ENCODE measurements at regions not wholly inside any gene's neighbourhood (a gene's known extent, or its start where the extent isn't known, plus 50 kb on each side); places are given as distances from the start of the nearest gene placed in this dataset.

GRCh38 chr17:73799781-73800627 is 155.8 kb upstream of the SDK2 start:
- TF ChIP-seq REST (IDR thresholded peaks at IDR 0.05; ENCODE audit: insufficient read depth in 1 of 2, low read depth in 2 of 2, low read length in 2 of 2): no peak
- TF ChIP-seq FOXP2 (optimal IDR thresholded peaks at IDR 0.05; ENCODE audit: borderline replicate concordance, extremely low read depth, extremely low read length, insufficient read depth): no peak
- no peak for TF ChIP-seq SIN3A (IDR thresholded peaks at IDR 0.05; ENCODE audit: borderline replicate concordance, insufficient read depth, low read length)
- TF ChIP-seq TAF1 (IDR thresholded peaks at IDR 0.05; ENCODE audit: borderline replicate concordance, insufficient read depth, low read length): no peak
- no peak for TF ChIP-seq POLR2AphosphoS5 (IDR thresholded peaks at IDR 0.05; ENCODE audit: low read depth, low read length)

GRCh38 chr17:73800893-73801292 is 156.6 kb upstream of the SDK2 start:
- TF ChIP-seq REST (IDR thresholded peaks at IDR 0.05; ENCODE audit: insufficient read depth in 1 of 2, low read depth in 2 of 2, low read length in 2 of 2) (no peak), POLR2AphosphoS5 (IDR thresholded peaks at IDR 0.05; ENCODE audit: low read depth, low read length) (no peak), TAF1 (IDR thresholded peaks at IDR 0.05; ENCODE audit: borderline replicate concordance, insufficient read depth, low read length) (no peak), SIN3A (IDR thresholded peaks at IDR 0.05; ENCODE audit: borderline replicate concordance, insufficient read depth, low read length) (no peak)

- TF ChIP-seq TAF1 (IDR thresholded peaks at IDR 0.05; ENCODE audit: borderline replicate concordance, insufficient read depth, low read length) (no peak), SIN3A (IDR thresholded peaks at IDR 0.05; ENCODE audit: borderline replicate concordance, insufficient read depth, low read length) (no peak), FOXP2 (optimal IDR thresholded peaks at IDR 0.05; ENCODE audit: borderline replicate concordance, extremely low read depth, extremely low read length, insufficient read depth) (no peak), POLR2AphosphoS5 (IDR thresholded peaks at IDR 0.05; ENCODE audit: low read depth, low read length) (no peak), REST (IDR thresholded peaks at IDR 0.05; ENCODE audit: insufficient read depth in 1 of 2, low read depth in 2 of 2, low read length in 2 of 2) (no peak)
These were observed 157.3 kb upstream of the SDK2 start for GRCh38 chr17:73801455-73802100.

GRCh38 chr17:73802314-73802713 is 158.1 kb upstream of the SDK2 start:
- TF ChIP-seq REST (IDR thresholded peaks at IDR 0.05; ENCODE audit: insufficient read depth in 1 of 2, low read depth in 2 of 2, low read length in 2 of 2) (no peak), FOXP2 (optimal IDR thresholded peaks at IDR 0.05; ENCODE audit: borderline replicate concordance, extremely low read depth, extremely low read length, insufficient read depth) (no peak), TAF1 (IDR thresholded peaks at IDR 0.05; ENCODE audit: borderline replicate concordance, insufficient read depth, low read length) (no peak), SIN3A (IDR thresholded peaks at IDR 0.05; ENCODE audit: borderline replicate concordance, insufficient read depth, low read length) (no peak), POLR2AphosphoS5 (IDR thresholded peaks at IDR 0.05; ENCODE audit: low read depth, low read length) (no peak)

Data from PFSK-1 (cell line).